ENCODE measurements at regions not wholly inside any gene's neighbourhood (a gene's known extent, or its start where the extent isn't known, plus 50 kb on each side); places are given as distances from the start of the nearest gene placed in this dataset.

DNA sequence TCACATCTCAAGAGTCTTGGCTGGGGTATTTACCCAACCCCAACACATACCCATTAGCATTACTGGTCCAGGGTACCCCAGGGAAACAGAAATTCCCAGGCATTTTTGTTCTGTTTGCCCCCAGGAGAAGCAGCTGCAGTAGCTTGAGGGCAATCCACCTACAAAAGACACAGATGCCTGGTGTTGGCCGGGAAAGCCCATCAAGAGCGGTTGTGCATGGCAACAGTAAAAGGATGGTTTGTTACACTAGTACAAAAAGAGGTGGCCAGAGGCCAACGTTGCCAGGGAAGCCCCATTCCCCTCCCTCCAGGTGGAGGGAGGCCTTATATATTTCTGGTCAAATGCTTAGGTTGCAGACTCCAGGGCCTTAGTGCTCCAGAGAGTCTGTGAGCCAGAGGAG, 637.8 kb downstream of the BCOR start:
- no peaks in the 10 kb centered on the region for H3K9me3 ChIP-seq
- intact Hi-C loops (cut with DNase I): no loop called here
- TF ChIP-seq, protein P1, sequence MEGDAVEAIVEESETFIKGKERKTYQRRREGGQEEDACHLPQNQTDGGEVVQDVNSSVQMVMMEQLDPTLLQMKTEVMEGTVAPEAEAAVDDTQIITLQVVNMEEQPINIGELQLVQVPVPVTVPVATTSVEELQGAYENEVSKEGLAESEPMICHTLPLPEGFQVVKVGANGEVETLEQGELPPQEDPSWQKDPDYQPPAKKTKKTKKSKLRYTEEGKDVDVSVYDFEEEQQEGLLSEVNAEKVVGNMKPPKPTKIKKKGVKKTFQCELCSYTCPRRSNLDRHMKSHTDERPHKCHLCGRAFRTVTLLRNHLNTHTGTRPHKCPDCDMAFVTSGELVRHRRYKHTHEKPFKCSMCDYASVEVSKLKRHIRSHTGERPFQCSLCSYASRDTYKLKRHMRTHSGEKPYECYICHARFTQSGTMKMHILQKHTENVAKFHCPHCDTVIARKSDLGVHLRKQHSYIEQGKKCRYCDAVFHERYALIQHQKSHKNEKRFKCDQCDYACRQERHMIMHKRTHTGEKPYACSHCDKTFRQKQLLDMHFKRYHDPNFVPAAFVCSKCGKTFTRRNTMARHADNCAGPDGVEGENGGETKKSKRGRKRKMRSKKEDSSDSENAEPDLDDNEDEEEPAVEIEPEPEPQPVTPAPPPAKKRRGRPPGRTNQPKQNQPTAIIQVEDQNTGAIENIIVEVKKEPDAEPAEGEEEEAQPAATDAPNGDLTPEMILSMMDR (IDR thresholded peaks at IDR 0.05): no peak
- no peak overlapping the region for H3K4me3 ChIP-seq
- no peaks in the 10 kb centered on the region for H3K36me3 ChIP-seq
- DNase-seq (no peak), ATAC-seq (no peak)
- no peaks in the 10 kb centered on the region for H3K4me1 ChIP-seq
- no peaks in the 10 kb centered on the region for H3K27me3 ChIP-seq (ENCODE audit: low read depth)
- no peak overlapping the region for H3K27ac ChIP-seq

DNA sequence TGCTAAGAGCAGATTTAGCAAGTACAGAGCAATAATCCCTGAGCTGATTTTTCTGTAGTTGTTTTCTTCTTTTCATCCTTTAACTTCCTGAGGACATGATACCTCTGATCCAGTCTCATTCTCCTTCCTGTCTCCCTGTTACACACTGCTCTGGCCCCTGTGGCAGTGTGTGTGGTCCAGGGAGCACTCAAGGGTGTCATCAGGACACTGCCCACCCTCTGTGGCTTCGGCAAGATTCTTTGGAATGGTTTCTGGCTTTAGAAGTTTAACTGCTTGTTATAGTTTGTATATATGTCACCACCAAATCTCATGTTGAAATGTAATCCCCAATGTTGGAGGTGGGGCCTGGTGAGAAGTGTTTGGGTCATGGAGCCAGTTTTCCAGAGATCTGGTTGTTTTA, 637.3 kb downstream of the BCOR start:
- ATAC-seq: no peak
- H3K36me3 ChIP-seq: no peaks in the 10 kb centered on the region
- no peak overlapping the region for H3K4me3 ChIP-seq
- intact Hi-C loops (cut with DNase I): no loop called here
- TF ChIP-seq, protein P1 (IDR thresholded peaks at IDR 0.05): no peak
- H3K27me3 ChIP-seq (ENCODE audit: low read depth): no peaks in the 10 kb centered on the region
- H3K9me3 ChIP-seq: no peaks in the 10 kb centered on the region
- H3K4me1 ChIP-seq: no peaks in the 10 kb centered on the region
- no peak overlapping the region for H3K27ac ChIP-seq
- DNase-seq: no peak

- no peaks in the 10 kb centered on the region for H3K9me3 ChIP-seq
- TF ChIP-seq, protein P1 (IDR thresholded peaks at IDR 0.05): no peak
- H3K27ac ChIP-seq: no peak overlapping the region
- intact Hi-C loops (cut with DNase I): no loop called here
- no peaks in the 10 kb centered on the region for H3K4me1 ChIP-seq
- H3K36me3 ChIP-seq: no peaks in the 10 kb centered on the region
- DNase-seq (no peak), ATAC-seq (no peak)
- H3K27me3 ChIP-seq (ENCODE audit: low read depth): no peaks in the 10 kb centered on the region
- H3K4me3 ChIP-seq: no peak overlapping the region
Observed at GRCh38 chrX:39462835-39463234, 634.9 kb downstream of the BCOR start.

DNA sequence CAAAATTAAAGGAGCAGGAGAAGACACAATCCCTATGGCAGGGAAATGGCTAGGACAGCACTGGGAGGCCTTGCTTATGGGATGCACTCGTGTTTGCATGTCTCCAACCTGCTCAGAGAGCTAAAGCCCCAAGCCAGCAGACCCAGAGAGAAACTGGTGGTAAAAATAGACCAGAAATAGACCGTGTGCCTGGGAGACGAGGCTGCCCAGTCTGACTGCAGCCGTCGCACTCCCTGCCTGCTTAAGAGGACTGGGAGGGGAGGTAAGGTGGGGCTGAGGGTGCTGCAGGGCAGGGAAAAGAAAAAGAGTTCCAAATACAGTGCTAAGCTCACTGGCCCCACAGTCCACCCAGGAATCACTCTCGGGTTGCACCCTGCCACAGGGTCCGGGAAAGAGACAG, 633.5 kb downstream of the BCOR start:
- DNase-seq (no peak), ATAC-seq (no peak)
- Histone ChIP-seq H3K4me1 (no peaks in the 10 kb centered on the region), H3K36me3 (no peaks in the 10 kb centered on the region), H3K27ac (no peak overlapping the region), H3K9me3 (no peaks in the 10 kb centered on the region), H3K27me3 (ENCODE audit: low read depth) (no peaks in the 10 kb centered on the region), H3K4me3 (no peak overlapping the region)
- TF ChIP-seq, protein P1 (IDR thresholded peaks at IDR 0.05): no peak
- intact Hi-C loops (cut with DNase I): no loop called here

- TF ChIP-seq, protein P1 (IDR thresholded peaks at IDR 0.05): no peak
- H3K9me3 ChIP-seq: no peaks in the 10 kb centered on the region
- intact Hi-C loops (cut with DNase I): no loop called here
- DNase-seq (no peak), ATAC-seq (no peak)
- H3K27me3 ChIP-seq (ENCODE audit: low read depth): no peaks in the 10 kb centered on the region
- H3K4me1 ChIP-seq: no peaks in the 10 kb centered on the region
- no peaks in the 10 kb centered on the region for H3K36me3 ChIP-seq
- H3K4me3 ChIP-seq: no peak overlapping the region
- no peak overlapping the region for H3K27ac ChIP-seq
Observed at GRCh38 chrX:39465467-39465866, 632.3 kb downstream of the BCOR start.

DNA sequence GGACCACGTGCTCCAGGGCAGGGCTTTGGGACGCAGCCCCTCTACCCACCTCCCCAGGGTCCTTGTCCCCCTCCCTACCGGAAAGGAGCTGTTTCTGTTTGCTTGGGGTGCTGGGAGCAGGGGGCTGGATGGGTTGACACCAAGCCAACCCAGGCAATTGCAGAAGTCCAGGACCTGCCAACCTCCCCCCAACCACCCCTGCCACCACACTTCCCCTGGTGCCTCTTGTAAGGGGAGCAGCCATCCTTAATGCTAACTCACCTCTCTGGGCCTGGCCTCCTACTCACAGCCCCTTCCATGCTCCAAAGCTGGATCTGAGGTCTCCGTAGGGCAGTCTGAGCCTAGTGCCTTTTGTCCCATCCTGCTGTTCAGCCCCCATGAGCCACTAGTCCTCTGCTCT, 631.9 kb downstream of the BCOR start:
- no peaks in the 10 kb centered on the region for H3K27me3 ChIP-seq (ENCODE audit: low read depth)

More for the DNA sequence above, 631.9 kb downstream of the BCOR start:
- Histone ChIP-seq H3K27ac (no peak overlapping the region), H3K4me1 (no peaks in the 10 kb centered on the region), H3K4me3 (no peak overlapping the region), H3K36me3 (no peaks in the 10 kb centered on the region), H3K9me3 (no peaks in the 10 kb centered on the region)
- DNase-seq (no peak), ATAC-seq (no peak)
- intact Hi-C loops (cut with DNase I): no loop called here
- TF ChIP-seq, protein P1 (IDR thresholded peaks at IDR 0.05): no peak

Measured in lower lobe of right lung (tissue), 2 donors.